ENCODE measurements at regions not wholly inside any gene's neighbourhood (a gene's known extent, or its start where the extent isn't known, plus 50 kb on each side); places are given as distances from the start of the nearest gene placed in this dataset.

- Mint-ChIP-seq H3K4me1 (peaks cover 37% of the 10 kb centered on the region), H3K36me3 (ENCODE audit: low read depth) (no peaks in the 10 kb centered on the region), H3K27me3 (ENCODE audit: low read depth) (no peaks in the 10 kb centered on the region), H3K9me3 (no peaks in the 10 kb centered on the region), H3K27ac (peak overlapping the region in 1 of 3 experiments; percentile 23), H3K4me3 (no peak overlapping the region)
- TF ChIP-seq, protein P1, sequence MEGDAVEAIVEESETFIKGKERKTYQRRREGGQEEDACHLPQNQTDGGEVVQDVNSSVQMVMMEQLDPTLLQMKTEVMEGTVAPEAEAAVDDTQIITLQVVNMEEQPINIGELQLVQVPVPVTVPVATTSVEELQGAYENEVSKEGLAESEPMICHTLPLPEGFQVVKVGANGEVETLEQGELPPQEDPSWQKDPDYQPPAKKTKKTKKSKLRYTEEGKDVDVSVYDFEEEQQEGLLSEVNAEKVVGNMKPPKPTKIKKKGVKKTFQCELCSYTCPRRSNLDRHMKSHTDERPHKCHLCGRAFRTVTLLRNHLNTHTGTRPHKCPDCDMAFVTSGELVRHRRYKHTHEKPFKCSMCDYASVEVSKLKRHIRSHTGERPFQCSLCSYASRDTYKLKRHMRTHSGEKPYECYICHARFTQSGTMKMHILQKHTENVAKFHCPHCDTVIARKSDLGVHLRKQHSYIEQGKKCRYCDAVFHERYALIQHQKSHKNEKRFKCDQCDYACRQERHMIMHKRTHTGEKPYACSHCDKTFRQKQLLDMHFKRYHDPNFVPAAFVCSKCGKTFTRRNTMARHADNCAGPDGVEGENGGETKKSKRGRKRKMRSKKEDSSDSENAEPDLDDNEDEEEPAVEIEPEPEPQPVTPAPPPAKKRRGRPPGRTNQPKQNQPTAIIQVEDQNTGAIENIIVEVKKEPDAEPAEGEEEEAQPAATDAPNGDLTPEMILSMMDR (IDR thresholded peaks at IDR 0.05; ENCODE audit: unreplicated experiment in 3 of 3) = no peak
These were observed 484.3 kb upstream of the JAG1 start for GRCh38 chr20:11158146-11158545.

- no peaks in the 10 kb centered on the region for H3K36me3 Mint-ChIP-seq (ENCODE audit: low read depth)
- H3K4me3 Mint-ChIP-seq = no peak overlapping the region
- H3K27ac Mint-ChIP-seq = peak overlapping the region in 1 of 3 experiments; percentile 23
- TF ChIP-seq, protein P1 (IDR thresholded peaks at IDR 0.05; ENCODE audit: unreplicated experiment in 3 of 3) = no peak
- no peaks in the 10 kb centered on the region for H3K27me3 Mint-ChIP-seq (ENCODE audit: low read depth)
- peaks cover 37% of the 10 kb centered on the region for H3K4me1 Mint-ChIP-seq
- no peaks in the 10 kb centered on the region for H3K9me3 Mint-ChIP-seq
These were observed 484.8 kb upstream of the JAG1 start for GRCh38 chr20:11158589-11158988.

GRCh38 chr20:11159728-11160127 lies 485.9 kb upstream of the JAG1 start:
- TF ChIP-seq, protein P1 (IDR thresholded peaks at IDR 0.05; ENCODE audit: unreplicated experiment in 3 of 3) = no peak
- Mint-ChIP-seq H3K4me3 (peak overlapping the region in 1 of 3 experiments; percentile 1), H3K36me3 (ENCODE audit: low read depth) (no peaks in the 10 kb centered on the region), H3K9me3 (no peaks in the 10 kb centered on the region), H3K4me1 (peaks cover 37% of the 10 kb centered on the region), H3K27me3 (ENCODE audit: low read depth) (no peaks in the 10 kb centered on the region), H3K27ac (peak overlapping the region; percentile 34 to 60 (median 36))

DNA sequence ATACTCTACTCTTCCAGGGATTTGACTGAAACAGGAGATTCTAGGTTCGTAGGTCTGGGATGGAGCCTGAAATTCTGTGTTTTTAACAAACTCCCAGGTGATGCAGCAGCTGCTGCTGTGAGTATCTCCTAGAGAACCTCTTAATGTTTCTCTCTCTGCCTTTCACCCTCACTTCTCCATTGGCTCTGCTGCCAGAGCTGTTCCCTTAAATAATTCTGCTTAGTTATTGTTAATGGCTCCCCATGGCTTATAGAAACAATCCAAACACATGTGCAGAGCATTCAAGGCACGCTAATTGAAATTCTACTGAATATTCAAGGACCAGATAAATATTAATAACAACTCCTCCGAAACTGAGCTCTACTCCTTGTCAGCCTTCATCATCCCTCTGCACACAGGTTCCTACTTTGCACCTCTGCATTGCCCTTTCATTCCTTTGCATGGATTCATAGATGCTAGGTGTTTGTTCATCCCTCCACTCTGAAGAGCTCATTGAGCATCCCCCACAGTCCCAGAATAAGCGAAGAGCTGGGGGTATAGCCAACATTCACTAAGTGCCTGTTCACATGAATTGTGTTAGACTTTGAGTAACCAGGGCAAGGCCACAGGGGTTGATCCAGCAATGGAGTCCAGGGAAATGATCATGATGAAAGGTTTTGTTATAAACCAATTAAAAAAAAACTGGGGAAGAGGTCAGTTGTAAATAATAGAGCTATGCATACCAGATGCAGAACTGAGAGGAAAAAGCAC lies 488.4 kb upstream of the JAG1 start:
- Mint-ChIP-seq H3K27ac (peak overlapping the region in 1 of 3 experiments; percentile 7), H3K36me3 (ENCODE audit: low read depth) (no peaks in the 10 kb centered on the region), H3K4me1 (peaks cover 37% of the 10 kb centered on the region), H3K27me3 (ENCODE audit: low read depth) (no peaks in the 10 kb centered on the region), H3K4me3 (no peak overlapping the region), H3K9me3 (no peaks in the 10 kb centered on the region)
- TF ChIP-seq, protein P1 (IDR thresholded peaks at IDR 0.05; ENCODE audit: unreplicated experiment in 3 of 3) = no peak

- Mint-ChIP-seq H3K27me3 (ENCODE audit: low read depth) (no peaks in the 10 kb centered on the region), H3K36me3 (ENCODE audit: low read depth) (no peaks in the 10 kb centered on the region), H3K9me3 (no peaks in the 10 kb centered on the region), H3K4me3 (no peak overlapping the region), H3K27ac (no peak overlapping the region), H3K4me1 (peaks cover 13% of the 10 kb centered on the region)
- TF ChIP-seq, protein P1 (IDR thresholded peaks at IDR 0.05; ENCODE audit: unreplicated experiment in 3 of 3) = no peak
These were observed 492.0 kb upstream of the JAG1 start for GRCh38 chr20:11165789-11166188.

DNA sequence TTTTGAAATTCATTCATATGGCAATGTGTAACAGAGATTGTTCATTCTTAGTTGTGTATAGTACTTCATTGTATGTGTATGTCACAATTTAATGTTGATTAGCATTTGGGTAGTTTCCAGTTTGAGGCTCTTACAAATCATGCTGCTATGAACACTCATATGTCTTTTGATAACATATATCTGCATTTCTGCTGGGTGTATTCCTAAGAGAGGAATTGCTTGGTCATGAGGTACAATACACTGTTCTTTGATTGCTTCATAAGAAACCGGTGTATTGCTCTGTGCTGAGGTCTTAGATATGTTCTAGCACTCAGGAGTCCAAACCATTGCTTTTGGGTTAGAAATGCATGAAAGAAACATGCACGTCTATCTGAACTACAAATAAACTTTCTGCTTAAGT lies 492.9 kb upstream of the JAG1 start:
- TF ChIP-seq, protein P1 (IDR thresholded peaks at IDR 0.05; ENCODE audit: unreplicated experiment in 3 of 3) = no peak
- Mint-ChIP-seq H3K36me3 (ENCODE audit: low read depth) (no peaks in the 10 kb centered on the region), H3K4me1 (peaks cover 8% of the 10 kb centered on the region), H3K27ac (no peak overlapping the region), H3K4me3 (no peak overlapping the region), H3K9me3 (no peaks in the 10 kb centered on the region), H3K27me3 (ENCODE audit: low read depth) (no peaks in the 10 kb centered on the region)

Data from nephron (organoid).